SKM-1 (cell line): ENCODE measurements at regions not wholly inside any gene's neighbourhood (a gene's known extent, or its start where the extent isn't known, plus 50 kb on each side); places are given as distances from the start of the nearest gene placed in this dataset.

ENCODE experiments used
- DNase-seq: peaks from one replicate; lab custom pipeline; 2025; ENCODE audit not compliant: unreplicated experiment; lab: John Stamatoyannopoulos, UW

- no peak for DNase-seq
Measured at GRCh38 chr13:53807251-53807834, 778.7 kb downstream of the OLFM4 start.

- DNase-seq = no peak
Measured at GRCh38 chr13:53821632-53822031, 793.0 kb downstream of the OLFM4 start.

DNA sequence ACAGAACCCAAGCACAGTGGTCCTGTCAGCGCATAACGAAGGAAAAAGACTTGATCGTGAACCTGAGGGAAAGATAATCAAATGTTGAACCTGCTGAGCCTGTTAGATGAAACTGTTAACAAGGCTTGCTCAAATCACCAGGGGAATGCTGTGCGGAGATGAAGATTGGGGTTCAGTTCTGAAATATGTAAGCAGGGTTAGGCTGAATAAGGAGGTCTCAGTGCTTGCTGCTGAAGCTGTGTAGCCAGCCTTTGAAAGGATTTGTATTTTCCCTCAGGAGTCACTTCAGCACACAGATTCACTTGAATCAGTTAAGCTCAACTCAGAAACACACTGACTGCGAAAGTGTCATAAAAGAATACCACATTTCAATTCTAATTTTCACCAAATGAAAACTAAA, 793.5 kb downstream of the OLFM4 start:
- no peak for DNase-seq

- DNase-seq = no peak
Measured at GRCh38 chr13:53839461-53839860, 810.8 kb downstream of the OLFM4 start.

DNA sequence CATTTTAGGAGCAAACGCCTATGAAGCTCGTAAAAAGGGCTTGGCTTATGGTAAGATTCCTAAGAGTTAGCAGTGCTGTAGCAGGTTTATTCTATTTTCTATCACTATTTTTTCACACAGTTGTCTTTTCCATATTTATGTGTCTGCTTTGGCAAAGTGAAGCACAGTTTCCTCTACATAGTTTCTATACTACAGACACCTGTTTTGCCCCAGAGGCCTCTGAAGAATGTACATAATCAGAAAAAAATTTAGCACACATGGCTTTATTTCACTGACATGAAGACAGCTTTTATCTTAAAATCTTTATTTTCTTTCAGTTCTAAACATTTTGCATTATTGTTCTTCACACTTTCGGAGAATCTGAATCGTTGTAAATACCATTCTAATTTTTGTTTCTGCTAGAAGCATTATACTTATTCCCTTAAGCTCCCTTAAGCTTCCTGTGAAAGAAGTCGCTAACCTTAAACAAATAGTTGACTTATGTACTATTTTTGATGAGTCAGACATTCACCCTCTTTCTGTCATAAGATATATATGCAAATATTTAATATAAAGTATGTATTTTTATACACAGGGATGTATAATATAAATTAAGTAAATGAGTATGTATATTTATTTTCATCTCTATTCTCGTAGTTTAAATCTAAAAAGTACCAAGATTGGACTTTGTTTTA, 816.0 kb downstream of the OLFM4 start:
- DNase-seq = no peak

DNA sequence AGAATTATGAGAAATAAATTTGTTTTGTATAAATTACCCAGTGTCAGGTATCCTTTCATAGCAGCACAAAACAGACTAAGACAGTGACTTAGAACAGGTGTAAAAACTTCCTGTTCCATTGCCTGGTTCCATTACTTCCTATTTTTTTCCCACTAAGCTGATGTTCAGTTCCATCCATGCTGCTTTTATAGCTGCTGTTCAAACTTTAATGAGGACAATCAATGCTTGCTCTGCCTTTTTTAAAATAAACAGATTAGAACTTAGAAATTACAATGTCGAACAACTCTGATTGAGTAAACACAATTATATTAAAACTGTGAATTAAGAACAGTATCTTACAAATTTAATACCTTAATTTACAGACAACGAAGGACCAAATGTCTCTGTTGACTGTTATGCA, 818.9 kb downstream of the OLFM4 start:
- DNase-seq = no peak

DNA sequence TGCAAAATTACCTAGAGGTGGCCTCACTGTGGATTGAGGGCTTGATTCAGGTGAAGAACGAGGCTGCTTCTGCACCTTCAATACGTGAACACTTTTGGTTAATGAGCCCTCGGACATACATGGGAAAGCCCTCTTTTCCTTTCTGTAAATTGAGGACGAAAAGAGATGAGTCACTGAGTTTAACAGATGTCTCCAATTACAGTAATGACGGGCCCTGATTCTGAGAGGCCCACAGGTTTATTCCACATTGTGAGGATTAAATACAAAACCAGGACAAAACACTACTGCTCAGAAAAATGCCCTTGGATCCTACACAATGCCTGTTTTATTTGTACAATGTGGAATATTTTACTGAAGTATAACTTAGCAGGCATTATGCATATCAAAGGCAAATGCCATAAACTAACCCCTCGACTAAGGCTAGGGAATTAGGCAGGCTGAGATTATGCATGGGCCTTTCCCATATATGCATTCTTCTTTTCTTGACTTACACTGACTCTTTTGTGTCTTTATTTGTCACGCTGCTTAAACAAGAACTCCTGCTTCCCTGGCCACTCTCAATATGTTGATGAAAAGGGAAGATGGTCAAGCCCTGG, 819.9 kb downstream of the OLFM4 start:
- no peak for DNase-seq

GRCh38 chr13:53854321-53854720, 825.7 kb downstream of the OLFM4 start:
- DNase-seq = no peak

GRCh38 chr13:53856573-53857195, 828.1 kb downstream of the OLFM4 start:
- DNase-seq = no peak

DNA sequence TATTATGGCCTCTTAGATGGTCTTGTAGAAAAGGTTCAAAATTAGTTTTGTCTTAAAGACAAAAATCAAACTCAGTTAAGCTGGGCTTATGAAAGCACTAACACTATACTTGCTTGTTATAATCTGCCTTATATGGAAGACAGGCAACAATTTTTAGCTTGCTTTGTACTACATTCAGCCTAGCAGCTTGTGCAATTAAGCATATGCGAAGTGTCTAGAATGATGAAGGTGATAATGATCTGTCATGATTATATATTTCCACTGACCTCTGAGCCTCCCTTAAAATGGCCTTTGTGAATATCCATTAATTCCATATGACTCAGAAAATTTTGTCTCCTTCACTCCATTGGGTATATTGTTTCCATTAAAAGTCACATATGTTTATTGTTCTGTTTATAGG, 834.9 kb downstream of the OLFM4 start:
- no peak for DNase-seq

- DNase-seq = no peak
Measured at GRCh38 chr13:53873558-53873957, 844.9 kb downstream of the OLFM4 start.

DNA sequence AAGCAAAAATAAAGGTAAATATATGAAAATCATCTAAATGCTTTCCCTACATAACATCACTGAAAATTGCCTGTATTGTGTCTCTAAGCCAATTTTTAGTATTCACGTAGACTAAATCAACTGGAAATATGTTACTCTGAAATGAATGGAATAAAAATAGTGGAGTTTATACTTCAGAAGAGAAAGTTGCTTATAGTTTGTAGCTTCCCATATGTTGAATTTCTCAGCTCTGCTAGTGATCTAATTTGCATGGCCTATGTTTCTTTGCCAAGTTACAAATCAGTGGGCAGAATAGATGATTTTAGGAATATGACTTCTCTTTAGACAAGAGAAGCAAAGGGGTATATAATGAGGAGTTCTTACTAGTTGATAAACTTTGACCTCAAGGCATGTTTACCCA, 850.2 kb downstream of the OLFM4 start:
- DNase-seq = no peak

DNA sequence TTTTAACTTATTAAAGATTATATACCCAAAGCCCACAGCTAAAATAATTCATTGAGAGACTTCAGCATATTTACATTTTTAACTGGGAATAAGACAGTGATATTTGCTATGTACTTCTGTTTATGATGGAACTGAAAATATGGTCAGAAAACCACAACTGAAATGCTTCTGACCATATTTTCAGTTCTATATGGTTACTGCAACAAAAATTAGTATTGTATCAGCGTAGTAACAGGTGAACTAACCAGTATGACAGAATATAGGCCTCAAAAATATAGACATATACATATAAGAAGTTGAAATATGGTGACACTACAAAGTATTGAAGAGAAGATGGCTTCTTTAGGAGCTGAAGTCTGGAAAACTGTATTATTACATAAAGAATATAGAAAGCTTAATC, 857.4 kb downstream of the OLFM4 start:
- no peak for DNase-seq

GRCh38 chr13:53890696-53891095, 862.1 kb downstream of the OLFM4 start:
- DNase-seq = no peak

DNA sequence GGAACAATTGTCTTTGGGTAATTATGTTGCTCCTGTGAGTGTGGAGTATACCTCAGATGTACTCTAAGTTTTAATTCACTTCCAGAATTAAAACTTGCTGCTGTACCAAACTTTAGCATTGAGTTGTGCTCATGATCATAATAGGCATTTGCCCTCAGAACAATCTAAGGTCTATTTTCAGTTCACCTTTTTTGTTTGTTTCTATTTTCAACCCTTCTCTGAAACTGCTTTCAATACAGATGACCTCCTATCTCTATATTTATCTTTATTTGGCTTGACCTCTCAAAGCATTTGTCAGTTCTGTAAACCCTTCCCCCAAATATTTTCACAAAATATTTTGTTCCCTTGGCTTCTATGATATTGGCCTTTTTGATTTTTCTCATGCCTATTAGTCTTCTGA, 873.0 kb downstream of the OLFM4 start:
- no peak for DNase-seq

DNA sequence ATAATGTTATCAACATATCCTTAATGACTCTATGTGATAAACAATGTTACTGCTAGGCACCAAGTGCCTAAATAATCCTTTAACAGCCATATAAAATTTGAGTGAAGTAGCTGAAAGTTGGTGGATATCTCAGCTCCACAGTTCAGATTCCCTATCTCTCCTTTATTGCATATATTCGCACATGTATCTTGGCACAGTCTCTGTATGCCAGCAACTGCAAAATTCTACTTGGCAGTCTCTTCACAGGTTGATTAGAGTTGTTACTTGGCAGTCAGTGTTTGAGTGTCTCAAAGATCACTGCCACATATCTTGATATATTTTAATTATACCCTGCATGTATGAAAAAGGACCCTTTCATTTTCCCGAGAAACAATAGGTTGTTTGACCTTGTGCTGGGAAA, 879.3 kb downstream of the OLFM4 start:
- DNase-seq = no peak

GRCh38 chr13:53920916-53921315, 892.3 kb downstream of the OLFM4 start:
- DNase-seq = no peak

DNA sequence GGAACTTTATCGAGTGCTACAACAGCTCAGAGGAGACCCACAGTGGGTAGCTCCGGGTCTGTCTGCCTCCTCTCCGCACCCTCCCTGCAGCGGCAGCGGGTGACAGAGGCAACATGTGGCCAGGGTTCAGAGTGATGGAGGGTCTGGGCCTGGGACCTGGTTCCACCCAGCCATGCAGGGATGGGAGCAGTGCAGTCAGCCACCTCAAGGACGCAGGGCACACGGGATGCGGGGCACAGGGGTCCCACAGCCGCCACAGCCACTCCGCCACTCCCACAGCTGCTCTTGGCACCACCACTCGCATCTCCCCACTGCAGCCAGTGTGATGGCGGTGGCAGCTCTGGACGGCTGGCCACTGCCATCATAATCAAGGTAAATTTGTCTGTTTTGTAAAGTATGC, 892.9 kb downstream of the OLFM4 start:
- DNase-seq = no peak

- no peak for DNase-seq
Measured at GRCh38 chr13:53941588-53942190, 913.1 kb downstream of the OLFM4 start.

GRCh38 chr13:53946500-53946899, 917.9 kb downstream of the OLFM4 start:
- no peak for DNase-seq

GRCh38 chr13:53953183-53953582, 924.6 kb downstream of the OLFM4 start:
- no peak for DNase-seq
